H1 (cell line): ENCODE measurements at regions not wholly inside any gene's neighbourhood (a gene's known extent, or its start where the extent isn't known, plus 50 kb on each side); places are given as distances from the start of the nearest gene placed in this dataset.

ENCODE experiments used
- CTCF ChIA-PET: fragments of 300-600 bp; sonication (Branson Sonifier 250); formaldehyde crosslinking; loops from one replicate; lab custom pipeline; 2021; ENCODE audit not compliant: partially characterized antibody; lab: Charles Lee
- POLR2A ChIA-PET: fragments of 300-600 bp; sonication (Branson Sonifier 250); formaldehyde crosslinking; loops from one replicate; lab custom pipeline; 2021; ENCODE audit warnings: inconsistent platforms; ENCODE audit not compliant: partially characterized antibody; lab: Charles Lee
- DNase-seq, 2 experiments: peaks; one replicate each; pipeline versions ENCODE4 v3.0.0 to v3.0.0-alpha.2; 2010 to 2022; ENCODE audit warnings: low spot score in 2 of 2, low read depth in 1 of 2, mixed read lengths in 1 of 2
- FAIRE-seq: peaks from 2 replicates; lab custom pipeline; 2011; peaks lifted over from hg19 to GRCh38; lab: Jason Lieb, UNC
- H2AFZ ChIP-seq: 2 replicates; pipeline ENCODE4 v1.8.1; 2012; ENCODE audit warnings: low read length, inconsistent platforms
- H2AK5ac ChIP-seq: 2 replicates; pipeline ENCODE4 v1.6.1; 2013; ENCODE audit warnings: low read depth, low read length
- H2BK120ac ChIP-seq: replicated peaks from 2 replicates; pipeline ENCODE3; 2013; ENCODE audit warnings: low read depth, low read length, inconsistent platforms
- H2BK12ac ChIP-seq: 2 replicates; pipeline ENCODE4 v1.6.1; 2013; ENCODE audit warnings: low read depth, low read length
- H2BK15ac ChIP-seq: 2 replicates; pipeline ENCODE4 v1.6.1; 2013; ENCODE audit warnings: low read length
- H2BK20ac ChIP-seq: 2 replicates; pipeline ENCODE4 v1.6.1; 2013; ENCODE audit warnings: low read length
- H2BK5ac ChIP-seq: 2 replicates; pipeline ENCODE4 v1.6.1; 2013; ENCODE audit warnings: low read depth, low read length
- H3K14ac ChIP-seq: 2 replicates; pipeline ENCODE4 v1.6.1; 2013; ENCODE audit warnings: inconsistent platforms; ENCODE audit not compliant: insufficient read length
- H3K18ac ChIP-seq: 2 replicates; pipeline ENCODE4 v1.6.1; 2013; ENCODE audit warnings: low read length; ENCODE audit errors: extremely low read depth
- H3K23ac ChIP-seq: 2 replicates; pipeline ENCODE4 v1.6.1; 2013; ENCODE audit warnings: inconsistent platforms; ENCODE audit not compliant: insufficient read length
- H3K23me2 ChIP-seq: 2 replicates; pipeline ENCODE4 v1.6.1; 2013; ENCODE audit warnings: low read depth, low read length
- H3K27ac ChIP-seq: 2 replicates; pipeline ENCODE4 v1.6.1; 2011; ENCODE audit warnings: low read depth, low read length, inconsistent platforms
- H3K27me3 ChIP-seq, 4 experiments: replicated peaks in 1 of 4; 1 replicate in 1 of 4; 2 replicates in 3 of 4; pipeline versions ENCODE4 v1.6.1 to v1.8.1; 2011 to 2013; ENCODE audit warnings: low read length in 3 of 4, mild to moderate bottlenecking in 3 of 4, inconsistent platforms in 2 of 4, mixed read lengths in 2 of 4, moderate library complexity in 1 of 4; ENCODE audit not compliant: control insufficient read depth in 3 of 4, insufficient read depth in 3 of 4; ENCODE audit errors: extremely low read depth in 1 of 4
- H3K36me3 ChIP-seq, 4 experiments: 2 replicates each; pipeline versions ENCODE4 v1.6.1 to v1.8.1; 2011 to 2013; ENCODE audit warnings: mild to moderate bottlenecking in 4 of 4, low read length in 3 of 4, moderate library complexity in 2 of 4, control low read depth in 1 of 4, inconsistent platforms in 1 of 4; ENCODE audit not compliant: insufficient read depth in 4 of 4, control insufficient read depth in 2 of 4
- H3K4ac ChIP-seq: replicated peaks from 2 replicates; pipeline ENCODE3; 2013; ENCODE audit warnings: low read length, low read depth, mixed read lengths, inconsistent platforms; ENCODE audit not compliant: insufficient read length
- H3K4me1 ChIP-seq, 4 experiments: replicated peaks in 1 of 4; 1 replicate in 1 of 4; 2 replicates in 3 of 4; pipeline versions ENCODE4 v1.6.1 to v1.8.1; 2011 to 2013; ENCODE audit warnings: low read length in 3 of 4, inconsistent platforms in 2 of 4, mixed read lengths in 1 of 4; ENCODE audit not compliant: insufficient read depth in 4 of 4, control insufficient read depth in 3 of 4
- H3K4me2 ChIP-seq, 2 experiments: 2 replicates each; pipeline versions ENCODE4 v1.6.1 to v1.8.1; 2011 to 2013; ENCODE audit warnings: low read depth in 2 of 2, low read length in 2 of 2, control low read depth in 1 of 2, inconsistent platforms in 1 of 2, mild to moderate bottlenecking in 1 of 2; ENCODE audit not compliant: insufficient read depth in 1 of 2
- H3K4me3 ChIP-seq, 4 experiments: fragments of 200-600, 300-600 bp in 1 of 4; sonication (generic), shearing (Covaris generic), sonication (Bioruptor Twin) in 1 of 4; 2 replicates each; pipeline versions ENCODE4 v1.5.1 to v1.8.1; 2011 to 2016; ENCODE audit warnings: low read length in 4 of 4, low read depth in 3 of 4, control low read depth in 2 of 4, inconsistent platforms in 2 of 4, mild to moderate bottlenecking in 2 of 4, mixed read lengths in 1 of 4, moderate library complexity in 1 of 4; ENCODE audit not compliant: insufficient read depth in 2 of 4; ENCODE audit errors: extremely low read depth in 1 of 4
- H3K56ac ChIP-seq: replicated peaks from 2 replicates; pipeline ENCODE3; 2013; ENCODE audit warnings: low read depth, mild to moderate bottlenecking, mixed read lengths, low read length, inconsistent platforms; ENCODE audit not compliant: insufficient read length
- H3K79me1 ChIP-seq: 2 replicates; pipeline ENCODE4 v1.6.1; 2013; ENCODE audit warnings: low read depth, low read length, control low read depth
- H3K79me2 ChIP-seq, 2 experiments: 2 replicates each; pipeline versions ENCODE4 v1.6.1 to v1.8.1; 2012 to 2013; ENCODE audit warnings: low read length in 2 of 2, mild to moderate bottlenecking in 2 of 2, inconsistent platforms in 1 of 2; ENCODE audit not compliant: insufficient read depth in 2 of 2, control insufficient read depth in 1 of 2
- H3K9ac ChIP-seq, 4 experiments: replicated peaks in 1 of 4; 1 replicate in 1 of 4; 2 replicates in 3 of 4; pipeline versions ENCODE4 v1.6.1 to v1.8.1; 2011 to 2013; ENCODE audit warnings: low read depth in 3 of 4, low read length in 3 of 4, control low read depth in 2 of 4, mild to moderate bottlenecking in 2 of 4, moderate library complexity in 2 of 4, inconsistent platforms in 1 of 4; ENCODE audit errors: extremely low read depth in 1 of 4
- H3K9me3 ChIP-seq, 2 experiments: 2 replicates each; pipeline versions ENCODE4 v1.6.1 to v1.8.1; 2012 to 2013; ENCODE audit warnings: mild to moderate bottlenecking in 2 of 2, moderate library complexity in 2 of 2, control low read depth in 1 of 2, inconsistent platforms in 1 of 2, low read depth in 1 of 2, low read length in 1 of 2, mixed read lengths in 1 of 2; ENCODE audit not compliant: insufficient read depth in 2 of 2
- H4K20me1 ChIP-seq, 2 experiments: replicated peaks in 1 of 2; 2 replicates each; pipeline versions ENCODE3 to v1.8.1; 2011 to 2013; ENCODE audit warnings: inconsistent platforms in 2 of 2, low read length in 2 of 2, mild to moderate bottlenecking in 1 of 2; ENCODE audit not compliant: insufficient read depth in 2 of 2, control insufficient read depth in 1 of 2
- H4K5ac ChIP-seq: 2 replicates; pipeline ENCODE4 v1.6.1; 2013; ENCODE audit warnings: low read length, low read depth, mixed read lengths, inconsistent platforms; ENCODE audit not compliant: insufficient read length
- H4K8ac ChIP-seq: 2 replicates; pipeline ENCODE4 v1.8.0; 2013; ENCODE audit warnings: mild to moderate bottlenecking, moderate library complexity, low read length, inconsistent platforms; ENCODE audit not compliant: insufficient read depth; ENCODE audit errors: extremely low read depth
- H4K91ac ChIP-seq: replicated peaks from 2 replicates; pipeline ENCODE3; 2013; ENCODE audit warnings: low read length, mixed read lengths, inconsistent platforms; ENCODE audit not compliant: insufficient read length
- BRCA1 ChIP-seq: IDR thresholded peaks from 2 replicates; pipeline ENCODE4 v1.6.1; 2012; ENCODE audit warnings: low read depth, low read length, improper control_type of control experiment
- CEBPB ChIP-seq: IDR thresholded peaks from 2 replicates; pipeline ENCODE4 v1.6.1; 2012; ENCODE audit warnings: low read depth, low read length
- E2F6 ChIP-seq: IDR thresholded peaks from 2 replicates; pipeline ENCODE4 v1.6.1; 2012; ENCODE audit warnings: inconsistent platforms
- GTF2F1 ChIP-seq: IDR thresholded peaks from 2 replicates; pipeline ENCODE4 v1.6.1; 2012; ENCODE audit warnings: low read depth, low read length, improper control_type of control experiment, borderline replicate concordance
- KDM1A ChIP-seq: fragments of 200-600, 300-600 bp; sonication (generic); IDR thresholded peaks from 2 replicates; pipeline ENCODE4 v1.7.1; 2016; ENCODE audit warnings: mild to moderate bottlenecking, low read length, borderline replicate concordance
- POU5F1 ChIP-seq: IDR thresholded peaks from 2 replicates; pipeline ENCODE4 v1.6.1; 2011; ENCODE audit warnings: low read depth, mild to moderate bottlenecking, low read length, moderate library complexity
- SP2 ChIP-seq: IDR thresholded peaks from 2 replicates; pipeline ENCODE4 v1.6.1; 2012; ENCODE audit warnings: mild to moderate bottlenecking, low read length, inconsistent platforms
- TBP ChIP-seq: IDR thresholded peaks from 2 replicates; pipeline ENCODE4 v1.6.1; 2011; ENCODE audit warnings: low read depth, low read length, improper control_type of control experiment
- WGBS, 2 experiments: shearing (Covaris generic) in 1 of 2; methylation state at CpG; one replicate each; pipeline versions ENCODE4 v1.1.6 to v1.1.7; 2013 to 2015; ENCODE audit warnings: low lambda C conversion rate in 2 of 2, mixed read lengths in 2 of 2, inconsistent platforms in 1 of 2, low coverage in 1 of 2, missing lambda C conversion rate in 1 of 2; ENCODE audit not compliant: insufficient replicate concordance in 2 of 2, insufficient coverage in 1 of 2, insufficient read length in 1 of 2; ENCODE audit errors: extremely low coverage in 1 of 2, missing lambda C conversion rate in 1 of 2; 5-methylcytosine and 5-hydroxymethylcytosine counted together

GRCh38 chr1:199170711-199171110 lies 531.9 kb downstream of the PTPRC start:
- H3K9ac ChIP-seq: no peak overlapping the region
- H3K18ac ChIP-seq: no peak overlapping the region
- CTCF ChIA-PET: interaction anchor here (1.1 kb wide), 1 partner anchor 167 kb away, joined by 3 read pairs; no protein-coding TSS in a partner anchor
- no peaks in the 10 kb centered on the region for H4K20me1 ChIP-seq
- TF ChIP-seq TBP: no peak
- TF ChIP-seq POU5F1: no peak
- no peak for TF ChIP-seq CEBPB
- no peak for TF ChIP-seq E2F6
- no peak for TF ChIP-seq SP2
- TF ChIP-seq GTF2F1: no peak
- no peak for TF ChIP-seq KDM1A
- TF ChIP-seq BRCA1: no peak
- no peaks in the 10 kb centered on the region for H3K9me3 ChIP-seq
- H3K4ac ChIP-seq: no peak overlapping the region
- no peaks in the 10 kb centered on the region for H3K23me2 ChIP-seq
- H2BK20ac ChIP-seq: no peak overlapping the region
- H3K79me2 ChIP-seq: no peaks in the 10 kb centered on the region
- H3K27ac ChIP-seq: no peak overlapping the region
- no peak overlapping the region for H2AFZ ChIP-seq
- H2BK120ac ChIP-seq: no peak overlapping the region
- H3K23ac ChIP-seq: no peak overlapping the region
- no peak overlapping the region for H2BK5ac ChIP-seq
- no peak for FAIRE-seq
- no peak overlapping the region for H3K56ac ChIP-seq
- no peak overlapping the region for H3K4me2 ChIP-seq
- no peak for DNase-seq
- POLR2A ChIA-PET: no interaction called here
- no peak overlapping the region for H2BK12ac ChIP-seq
- no peak overlapping the region for H3K4me3 ChIP-seq
- H2BK15ac ChIP-seq: no peak overlapping the region
- no peaks in the 10 kb centered on the region for H3K4me1 ChIP-seq
- H3K36me3 ChIP-seq: no peaks in the 10 kb centered on the region
- H4K8ac ChIP-seq: no peak overlapping the region
- H3K79me1 ChIP-seq: no peaks in the 10 kb centered on the region
- WGBS, 2 experiments: 91% methylated on average over 3 of the region's 3 CpGs; no CpG with 5 or more reads in 1 of the 2 experiments
- no peak overlapping the region for H2AK5ac ChIP-seq
- no peaks in the 10 kb centered on the region for H3K27me3 ChIP-seq
- H3K14ac ChIP-seq: no peak overlapping the region
- H4K91ac ChIP-seq: no peak overlapping the region
- H4K5ac ChIP-seq: no peak overlapping the region
